NCI-H460 (cell line): ENCODE measurements at regions not wholly inside any gene's neighbourhood (a gene's known extent, or its start where the extent isn't known, plus 50 kb on each side); places are given as distances from the start of the nearest gene placed in this dataset.
"Not testable (repeated sequence)": the region's sequence is repeated elsewhere in the genome, so short reads cannot be mapped to it uniquely, and the experiment has no call there.

Experiments
- DNase-seq: peaks from one replicate; pipeline ENCODE4 v3.0.0-alpha.2; 2016; ENCODE audit warnings: low read depth; ENCODE audit errors: extremely low read depth

DNA sequence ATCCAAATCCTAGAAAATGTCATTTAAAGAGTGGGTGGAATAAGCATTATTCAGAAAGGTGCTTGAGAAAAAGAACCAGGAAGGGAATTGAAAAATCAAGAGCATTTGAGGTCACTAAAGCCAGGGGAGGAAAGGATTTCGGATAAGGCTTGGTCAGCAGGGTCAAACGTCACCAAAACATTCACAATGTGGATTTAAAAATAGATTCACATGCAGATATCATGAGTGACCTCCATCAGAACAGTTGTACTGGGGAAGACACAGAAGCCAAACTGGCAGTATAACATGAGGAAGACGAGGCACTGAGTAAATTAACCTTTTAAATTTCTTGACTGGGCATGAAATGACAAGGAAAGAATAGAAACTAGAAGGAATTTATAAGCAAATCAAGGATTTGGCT lies 175.1 kb upstream of the CCDC196 start:
- DNase-seq = no peak

DNA sequence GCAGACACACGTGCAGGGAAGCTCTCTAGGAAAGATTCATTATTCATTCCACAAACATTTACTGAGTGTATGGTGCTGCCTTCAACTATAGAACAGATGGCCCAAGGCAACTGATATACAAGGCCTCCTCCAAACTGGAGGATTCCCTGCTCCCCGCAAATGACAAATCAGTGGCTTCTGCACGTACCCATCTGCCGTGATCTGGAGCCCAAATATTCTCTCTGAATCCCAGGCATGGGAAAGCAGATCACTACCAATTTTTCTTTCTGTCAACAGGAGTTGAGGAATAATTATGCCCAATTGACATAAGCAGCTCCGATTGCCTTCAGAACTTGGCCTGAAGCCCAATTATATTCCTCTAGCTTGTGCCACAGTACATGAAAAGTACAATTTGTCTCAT lies 174.2 kb upstream of the CCDC196 start:
- no peak for DNase-seq

DNA sequence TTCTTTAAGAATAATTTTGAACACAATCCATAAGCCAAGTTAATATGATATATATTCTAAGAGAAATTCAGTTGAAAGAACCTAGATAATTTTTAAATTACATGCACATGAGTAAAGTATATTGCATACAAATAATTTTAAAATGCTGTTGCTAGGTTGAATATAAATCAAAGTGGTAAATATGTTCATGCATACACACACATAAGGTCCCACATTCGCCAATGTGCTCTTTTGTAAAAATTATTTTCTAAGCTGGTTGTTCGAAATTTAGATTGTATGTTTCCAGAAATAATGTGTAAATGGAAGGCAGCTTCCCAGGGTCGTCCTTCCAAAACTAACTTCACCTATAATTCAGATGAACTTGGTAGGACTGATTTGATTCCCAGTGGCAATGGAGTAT lies 173.7 kb upstream of the CCDC196 start:
- DNase-seq = no peak

GRCh38 chr14:66315098-66315497 lies 171.1 kb upstream of the CCDC196 start:
- DNase-seq = no peak

DNA sequence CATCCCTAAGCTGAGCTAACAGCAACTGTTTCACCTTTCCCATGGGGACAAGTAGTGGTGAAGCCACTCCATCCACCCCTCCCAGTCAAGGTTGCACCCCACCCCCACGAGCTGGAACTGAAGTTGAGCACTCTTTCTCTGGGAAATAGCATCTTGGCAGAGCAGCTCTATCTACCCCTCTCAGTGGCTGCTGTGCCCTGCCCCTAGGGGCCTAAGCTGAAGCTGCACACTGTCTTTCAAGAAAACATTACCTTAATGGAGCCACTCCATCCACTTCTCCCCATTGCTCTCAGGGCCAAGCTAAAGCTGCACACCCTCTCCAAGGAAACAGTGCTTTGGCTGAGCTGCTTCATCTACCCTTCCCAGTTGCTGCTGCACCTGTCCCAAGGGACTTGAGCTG lies 170.6 kb upstream of the CCDC196 start:
- DNase-seq = no peak

- DNase-seq = no peak
Observed at GRCh38 chr14:66322564-66322963, 163.6 kb upstream of the CCDC196 start.

DNA sequence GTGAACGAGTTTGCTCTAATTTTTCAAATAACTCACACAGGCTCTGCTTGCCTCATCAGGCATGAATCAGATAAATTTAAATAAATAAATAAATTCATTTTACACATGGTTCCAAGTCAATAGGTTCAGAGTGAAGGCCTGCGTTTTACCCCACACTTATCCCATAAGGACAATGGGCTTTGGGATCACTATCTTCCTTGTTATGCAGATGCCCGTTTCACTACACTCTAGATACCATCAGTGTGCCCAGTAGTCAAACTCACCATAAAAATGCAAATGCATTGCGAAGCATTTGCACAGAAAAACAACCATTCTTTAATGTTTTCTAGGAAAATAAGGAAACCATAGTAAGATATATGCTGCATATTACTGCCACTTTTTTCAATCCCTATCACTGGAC lies 155.9 kb upstream of the CCDC196 start:
- DNase-seq = no peak

- no peak for DNase-seq
Observed at GRCh38 chr14:66330916-66331315, 155.3 kb upstream of the CCDC196 start.

DNA sequence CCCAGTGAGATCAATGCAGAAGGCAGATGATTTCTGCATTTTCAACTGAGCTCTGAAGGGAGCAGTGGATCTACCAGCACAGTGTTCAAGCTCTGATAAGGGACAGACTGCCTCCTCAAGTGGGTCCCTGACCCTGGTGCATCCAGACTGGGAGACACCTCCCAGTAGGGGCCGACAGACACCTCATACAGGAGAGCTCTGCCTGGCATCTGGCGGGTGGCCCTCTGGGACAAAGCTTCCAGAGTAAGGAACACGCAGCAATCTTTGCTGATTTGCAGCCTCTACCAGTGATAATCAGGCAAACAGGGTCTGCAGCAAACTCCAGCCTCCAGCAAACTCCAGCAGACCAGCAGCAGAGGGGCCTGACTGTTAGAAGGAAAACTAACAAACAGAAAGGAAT lies 152.9 kb upstream of the CCDC196 start:
- DNase-seq = not testable (repeated sequence)

DNA sequence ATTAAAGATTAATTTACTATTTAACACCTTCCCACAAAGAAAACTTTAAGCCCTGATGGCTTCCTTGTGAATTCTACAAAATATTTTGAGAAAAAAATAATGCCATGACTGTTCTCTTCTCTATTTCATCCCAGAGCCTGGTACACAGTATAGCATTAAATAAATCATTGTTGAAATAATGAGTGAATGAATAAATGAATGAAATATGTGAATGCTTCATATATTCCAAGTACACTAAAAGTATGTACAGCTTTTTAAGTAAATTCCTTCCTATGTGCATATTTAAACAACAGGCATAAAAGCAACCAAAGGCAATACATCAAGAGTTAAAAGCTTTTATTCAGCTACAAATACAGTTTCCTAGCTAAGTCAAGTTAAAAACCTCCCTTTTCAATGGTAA lies 144.9 kb upstream of the CCDC196 start:
- DNase-seq = no peak

DNA sequence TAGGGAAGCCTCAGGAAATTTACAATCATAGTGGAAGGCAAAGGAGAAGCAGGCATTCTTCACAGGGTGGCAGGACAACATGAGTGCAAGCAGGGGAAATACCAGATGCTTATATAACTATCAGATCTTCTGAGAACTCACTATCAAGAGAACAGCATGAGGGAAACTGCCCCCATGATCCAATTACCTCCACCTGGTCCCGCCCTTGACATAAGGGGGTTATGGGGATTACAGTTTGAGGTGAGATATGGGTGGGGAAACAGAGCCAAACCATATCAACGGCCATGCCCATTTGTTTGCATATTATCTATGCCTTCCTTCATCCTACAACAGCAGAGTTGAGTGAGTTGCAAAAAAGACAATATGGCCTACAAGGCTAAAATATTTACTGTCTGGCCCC lies 140.2 kb upstream of the CCDC196 start:
- no peak for DNase-seq

DNA sequence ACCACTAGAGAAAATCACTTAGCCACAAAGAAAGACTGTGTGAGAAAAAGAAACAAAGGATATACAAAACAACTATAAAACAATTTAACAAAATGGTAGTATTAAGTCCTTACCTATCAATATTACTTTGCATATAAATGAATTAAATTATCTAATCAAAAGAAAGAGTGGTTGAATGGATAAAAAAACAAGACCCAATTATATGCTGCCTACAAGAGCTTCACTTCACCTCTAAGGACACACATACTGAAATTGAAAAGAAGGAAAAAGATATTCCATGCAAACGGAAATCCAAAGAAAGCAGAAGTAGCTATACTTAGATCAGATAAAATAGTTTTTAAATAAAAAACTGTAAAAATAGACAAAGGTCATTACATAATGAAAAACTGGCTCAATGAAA lies 134.9 kb upstream of the CCDC196 start:
- no peak for DNase-seq

GRCh38 chr14:66359500-66359899 lies 126.7 kb upstream of the CCDC196 start:
- peak; percentile 55 for DNase-seq

DNA sequence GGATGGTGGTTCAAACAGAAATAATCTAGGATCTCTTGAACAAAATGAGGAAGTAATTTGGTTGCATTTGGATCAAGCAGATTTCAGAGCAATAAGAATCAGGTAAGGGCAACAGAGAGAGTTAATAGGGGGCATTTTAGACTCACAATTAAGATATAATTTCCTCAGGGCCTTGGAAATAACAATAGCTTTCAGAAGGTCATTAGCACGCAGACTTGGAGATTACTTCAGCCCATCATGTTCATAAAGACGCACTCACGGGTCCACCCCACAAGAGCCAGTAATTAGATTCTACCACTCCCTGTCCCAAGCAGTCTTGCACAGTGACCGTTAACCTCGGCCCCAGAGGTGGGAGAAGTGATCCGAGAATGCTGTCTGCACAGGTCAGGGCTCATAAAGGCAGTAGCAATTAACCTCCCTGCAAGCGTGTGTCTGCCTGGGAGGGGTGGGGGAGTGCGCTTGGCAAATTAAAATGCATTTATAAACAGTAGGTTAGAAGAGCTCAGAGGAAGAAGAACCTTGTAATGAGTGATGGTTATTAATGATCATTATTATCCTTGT lies 125.7 kb upstream of the CCDC196 start:
- DNase-seq = no peak

GRCh38 chr14:66361013-66361412 lies 125.2 kb upstream of the CCDC196 start:
- no peak for DNase-seq

- DNase-seq = no peak
Observed at GRCh38 chr14:66365388-66365787, 120.8 kb upstream of the CCDC196 start.

DNA sequence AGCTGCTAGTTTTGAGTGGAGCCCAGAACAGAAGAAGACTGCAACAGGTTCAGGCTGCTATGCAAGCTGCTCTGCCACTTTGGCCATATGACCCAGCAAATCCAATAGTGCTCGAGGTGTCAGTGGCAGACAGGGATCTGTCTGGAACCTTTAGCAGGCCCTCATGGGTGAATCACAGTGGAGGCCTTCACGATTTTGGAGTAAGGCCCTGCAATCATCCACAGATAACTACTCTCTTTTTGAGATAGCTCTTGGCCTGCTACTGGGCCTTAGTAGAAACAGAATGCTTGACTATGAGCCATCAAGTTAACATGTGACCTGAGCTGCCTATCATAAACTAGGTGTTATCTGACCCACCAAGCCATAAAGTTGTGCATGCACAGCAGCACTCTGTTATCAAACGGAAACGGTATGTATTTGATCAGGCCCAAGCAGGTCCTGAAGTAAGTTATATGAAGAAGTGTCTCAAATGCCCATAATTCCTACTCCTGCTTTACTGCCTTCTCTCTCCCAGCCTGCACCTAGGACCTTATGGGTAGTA lies 116.9 kb upstream of the CCDC196 start:
- DNase-seq = no peak

- DNase-seq = no peak
Observed at GRCh38 chr14:66371776-66372175, 114.4 kb upstream of the CCDC196 start.

DNA sequence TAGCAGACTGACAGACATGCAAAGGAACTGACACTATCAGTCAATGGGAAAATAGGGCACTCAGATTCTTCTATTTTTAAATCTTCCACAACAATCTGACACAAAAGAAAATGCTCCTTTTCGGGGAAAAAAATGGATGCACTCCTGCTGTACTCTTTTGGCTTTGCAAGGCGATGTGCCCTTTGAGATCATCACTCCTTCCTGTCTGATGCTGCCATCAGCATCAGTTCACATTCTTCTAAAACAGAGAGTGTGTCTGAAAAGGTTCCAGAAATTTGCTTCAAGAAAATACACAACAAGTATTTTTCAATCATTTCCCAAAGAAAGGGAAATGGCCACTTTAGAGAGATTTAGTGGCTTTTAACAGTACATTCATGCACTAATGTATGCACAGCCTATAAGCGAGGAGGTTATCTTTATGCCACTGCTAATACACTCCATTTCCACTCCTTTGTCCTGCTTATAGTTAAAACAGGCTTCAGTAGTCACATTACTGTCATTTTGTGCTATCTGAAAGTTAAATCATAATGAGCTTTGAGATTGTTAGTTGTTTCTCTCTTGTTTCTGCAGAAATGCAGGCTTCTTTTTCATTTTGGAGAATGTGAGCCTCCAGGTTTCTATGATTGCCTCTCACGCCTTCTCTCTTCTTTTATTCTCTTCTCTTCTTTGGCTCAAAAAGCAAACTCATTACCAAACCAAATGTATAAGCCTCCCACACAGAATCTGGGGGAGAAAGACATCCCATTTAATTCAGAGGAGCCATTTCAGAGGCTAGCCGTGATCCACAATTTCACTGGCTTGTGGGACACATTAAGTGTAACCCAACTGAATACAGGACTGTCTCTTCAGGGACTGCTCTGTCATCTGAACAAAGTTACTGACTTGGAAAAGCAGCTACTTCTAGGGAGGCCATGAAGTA lies 110.9 kb upstream of the CCDC196 start:
- no peak for DNase-seq

DNA sequence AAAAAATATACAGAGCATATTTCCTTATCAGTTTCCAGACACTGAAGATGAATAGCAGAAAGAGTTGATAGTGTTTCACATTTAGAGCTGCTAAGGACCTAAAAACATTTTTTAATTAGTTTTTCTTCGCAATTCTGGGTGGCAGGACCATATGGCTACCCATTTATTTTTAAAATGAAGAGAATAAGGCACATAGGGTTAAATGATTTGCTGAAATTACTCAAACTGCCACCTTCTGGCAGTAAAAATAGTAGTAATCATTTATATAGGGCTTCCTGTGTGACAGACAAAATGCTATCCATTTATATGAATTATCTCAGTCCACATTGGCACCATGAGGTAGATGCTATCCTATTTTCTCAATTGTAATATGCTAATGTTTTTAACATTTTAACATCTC lies 108.6 kb upstream of the CCDC196 start:
- DNase-seq = no peak

- DNase-seq = no peak
Observed at GRCh38 chr14:66378712-66379505, 107.3 kb upstream of the CCDC196 start.
